CD4-positive, alpha-beta T cell treated with Interleukin-17A for 1 hour (primary cell): ENCODE measurements at regions not wholly inside any gene's neighbourhood (a gene's known extent, or its start where the extent isn't known, plus 50 kb on each side); places are given as distances from the start of the nearest gene placed in this dataset.
"Not testable (repeated sequence)": the region's sequence is repeated elsewhere in the genome, so short reads cannot be mapped to it uniquely, and the experiment has no call there.

Source experiments
- DNase-seq: peaks from one replicate; pipeline ENCODE4 v3.0.0-alpha.2; 2020

- no peak for DNase-seq
Measured at GRCh38 chr22:48717883-48718817, 1109.5 kb downstream of the BRD1 start.

GRCh38 chr22:48717076-48717810 lies 1110.4 kb downstream of the BRD1 start:
- DNase-seq: no peak

GRCh38 chr22:48716154-48716553 lies 1111.5 kb downstream of the BRD1 start:
- DNase-seq: not testable (repeated sequence)

- no peak for DNase-seq
Measured at GRCh38 chr22:48715511-48715910, 1112.2 kb downstream of the BRD1 start.

- no peak for DNase-seq
Measured at GRCh38 chr22:48714231-48714630, 1113.4 kb downstream of the BRD1 start.

GRCh38 chr22:48713272-48714205 lies 1114.1 kb downstream of the BRD1 start:
- DNase-seq: no peak

- no peak for DNase-seq
Measured at GRCh38 chr22:48712558-48713271, 1115.0 kb downstream of the BRD1 start.

GRCh38 chr22:48711669-48712068 lies 1116.0 kb downstream of the BRD1 start:
- DNase-seq: no peak

GRCh38 chr22:48711031-48711431 lies 1116.6 kb downstream of the BRD1 start:
- DNase-seq: no peak

- DNase-seq: no peak
Measured at GRCh38 chr22:48710410-48710809, 1117.3 kb downstream of the BRD1 start.

GRCh38 chr22:48709976-48710375 lies 1117.7 kb downstream of the BRD1 start:
- no peak for DNase-seq

GRCh38 chr22:48709453-48709852 lies 1118.2 kb downstream of the BRD1 start:
- no peak for DNase-seq

GRCh38 chr22:48708558-48709245 lies 1119.0 kb downstream of the BRD1 start:
- DNase-seq: no peak

- DNase-seq: no peak
Measured at GRCh38 chr22:48707763-48708557, 1119.7 kb downstream of the BRD1 start.

GRCh38 chr22:48706934-48707762 lies 1120.5 kb downstream of the BRD1 start:
- DNase-seq: no peak

- no peak for DNase-seq
Measured at GRCh38 chr22:48705917-48706605, 1121.6 kb downstream of the BRD1 start.

GRCh38 chr22:48705159-48705916 lies 1122.3 kb downstream of the BRD1 start:
- no peak for DNase-seq

- DNase-seq: no peak
Measured at GRCh38 chr22:48704335-48704734, 1123.3 kb downstream of the BRD1 start.
